GM18868 (cell line): ENCODE measurements at regions not wholly inside any gene's neighbourhood (a gene's known extent, or its start where the extent isn't known, plus 50 kb on each side); places are given as distances from the start of the nearest gene placed in this dataset.
"Not testable (repeated sequence)": the region's sequence is repeated elsewhere in the genome, so short reads cannot be mapped to it uniquely, and the experiment has no call there.

Experiments
- ATAC-seq: cut with Tn5 transposase; IDR thresholded peaks from one replicate; pipeline ENCODE4 v1.9.1; 2021; ENCODE audit warnings: mild to moderate bottlenecking, moderate library complexity; ENCODE audit not compliant: unreplicated experiment

GRCh38 chr4:55028196-55028595, 97.2 kb downstream of the KDR start:
- no peak for ATAC-seq

GRCh38 chr4:55027596-55027995, 97.8 kb downstream of the KDR start:
- no peak for ATAC-seq

- not testable (repeated sequence) for ATAC-seq
Observed at GRCh38 chr4:55025456-55025855, 99.9 kb downstream of the KDR start.

GRCh38 chr4:55023030-55023429, 102.4 kb downstream of the KDR start:
- ATAC-seq = no peak

- ATAC-seq = no peak
Observed at GRCh38 chr4:55021214-55021613, 104.2 kb downstream of the KDR start.

GRCh38 chr4:55020131-55020530, 105.3 kb downstream of the KDR start:
- ATAC-seq = no peak

GRCh38 chr4:55018978-55019377, 106.4 kb downstream of the KDR start:
- peak; percentile 47 for ATAC-seq

- ATAC-seq = peak; percentile 16
Observed at GRCh38 chr4:55018521-55018920, 106.9 kb downstream of the KDR start.

- ATAC-seq = no peak
Observed at GRCh38 chr4:55017406-55017805, 108.0 kb downstream of the KDR start.

GRCh38 chr4:55016131-55016530, 109.3 kb downstream of the KDR start:
- ATAC-seq = no peak

- no peak for ATAC-seq
Observed at GRCh38 chr4:55014876-55015275, 110.5 kb downstream of the KDR start.

GRCh38 chr4:55013431-55013955, 111.9 kb downstream of the KDR start:
- ATAC-seq = no peak

- ATAC-seq = no peak
Observed at GRCh38 chr4:55012363-55013230, 112.8 kb downstream of the KDR start.

- no peak for ATAC-seq
Observed at GRCh38 chr4:55011761-55012160, 113.6 kb downstream of the KDR start.

- ATAC-seq = no peak
Observed at GRCh38 chr4:55010550-55010949, 114.8 kb downstream of the KDR start.

GRCh38 chr4:55008166-55009056, 117.0 kb downstream of the KDR start:
- no peak for ATAC-seq

GRCh38 chr4:55005910-55006309, 119.5 kb downstream of the KDR start:
- ATAC-seq = no peak

GRCh38 chr4:55004831-55005230, 120.6 kb downstream of the KDR start:
- ATAC-seq = no peak

- ATAC-seq = no peak
Observed at GRCh38 chr4:55002431-55002830, 123.0 kb downstream of the KDR start.

- ATAC-seq = no peak
Observed at GRCh38 chr4:55001538-55001937, 123.9 kb downstream of the KDR start.

GRCh38 chr4:54999003-54999402, 126.4 kb downstream of the KDR start:
- ATAC-seq = no peak
